ENCODE measurements at regions not wholly inside any gene's neighbourhood (a gene's known extent, or its start where the extent isn't known, plus 50 kb on each side); places are given as distances from the start of the nearest gene placed in this dataset.

GRCh38 chr6:95186710-95187109 is 390.6 kb upstream of the MANEA start:
- TF ChIP-seq, protein P1, sequence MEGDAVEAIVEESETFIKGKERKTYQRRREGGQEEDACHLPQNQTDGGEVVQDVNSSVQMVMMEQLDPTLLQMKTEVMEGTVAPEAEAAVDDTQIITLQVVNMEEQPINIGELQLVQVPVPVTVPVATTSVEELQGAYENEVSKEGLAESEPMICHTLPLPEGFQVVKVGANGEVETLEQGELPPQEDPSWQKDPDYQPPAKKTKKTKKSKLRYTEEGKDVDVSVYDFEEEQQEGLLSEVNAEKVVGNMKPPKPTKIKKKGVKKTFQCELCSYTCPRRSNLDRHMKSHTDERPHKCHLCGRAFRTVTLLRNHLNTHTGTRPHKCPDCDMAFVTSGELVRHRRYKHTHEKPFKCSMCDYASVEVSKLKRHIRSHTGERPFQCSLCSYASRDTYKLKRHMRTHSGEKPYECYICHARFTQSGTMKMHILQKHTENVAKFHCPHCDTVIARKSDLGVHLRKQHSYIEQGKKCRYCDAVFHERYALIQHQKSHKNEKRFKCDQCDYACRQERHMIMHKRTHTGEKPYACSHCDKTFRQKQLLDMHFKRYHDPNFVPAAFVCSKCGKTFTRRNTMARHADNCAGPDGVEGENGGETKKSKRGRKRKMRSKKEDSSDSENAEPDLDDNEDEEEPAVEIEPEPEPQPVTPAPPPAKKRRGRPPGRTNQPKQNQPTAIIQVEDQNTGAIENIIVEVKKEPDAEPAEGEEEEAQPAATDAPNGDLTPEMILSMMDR (IDR thresholded peaks at IDR 0.05), result no peak
- no peak for TF ChIP-seq EZH2 (IDR thresholded peaks at IDR 0.05)
- TF ChIP-seq EZH2phosphoT487 (IDR thresholded peaks at IDR 0.05), result no peak

Data from neural progenitor cell (in vitro differentiated cells).